LoVo (cell line): ENCODE measurements at regions not wholly inside any gene's neighbourhood (a gene's known extent, or its start where the extent isn't known, plus 50 kb on each side); places are given as distances from the start of the nearest gene placed in this dataset.
A peak's percentile ranks its signal among the peaks of the same experiment; 100 is the strongest.
"Not testable (repeated sequence)": the region's sequence is repeated elsewhere in the genome, so short reads cannot be mapped to it uniquely, and the experiment has no call there.

Source experiments
- DNase-seq: peaks from one replicate; pipeline ENCODE4 v3.0.0-alpha.2; 2016; ENCODE audit warnings: low spot score

DNA sequence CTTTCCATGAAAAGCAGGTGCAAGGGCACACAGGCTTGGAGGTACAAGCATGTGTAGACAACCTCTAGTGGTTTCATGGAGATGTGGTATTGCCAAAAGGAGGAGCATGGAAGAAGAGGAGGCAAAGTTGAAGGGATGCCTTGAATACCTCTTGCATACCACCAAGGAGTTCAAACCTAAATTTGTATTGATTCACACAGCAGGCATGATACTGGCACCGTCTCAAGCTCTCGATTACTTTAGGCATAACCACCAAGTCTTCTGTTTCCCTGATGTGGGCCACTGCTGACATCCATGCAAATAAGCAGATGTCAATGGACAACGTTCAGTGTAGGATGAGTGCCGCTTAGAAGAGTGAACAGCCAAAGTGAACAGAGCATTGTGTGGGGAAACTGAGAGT is 87.1 kb downstream of the SCN11A start:
- DNase-seq: no peak

- DNase-seq: no peak
These were observed 87.5 kb downstream of the SCN11A start for GRCh38 chr3:38964204-38964603.

DNA sequence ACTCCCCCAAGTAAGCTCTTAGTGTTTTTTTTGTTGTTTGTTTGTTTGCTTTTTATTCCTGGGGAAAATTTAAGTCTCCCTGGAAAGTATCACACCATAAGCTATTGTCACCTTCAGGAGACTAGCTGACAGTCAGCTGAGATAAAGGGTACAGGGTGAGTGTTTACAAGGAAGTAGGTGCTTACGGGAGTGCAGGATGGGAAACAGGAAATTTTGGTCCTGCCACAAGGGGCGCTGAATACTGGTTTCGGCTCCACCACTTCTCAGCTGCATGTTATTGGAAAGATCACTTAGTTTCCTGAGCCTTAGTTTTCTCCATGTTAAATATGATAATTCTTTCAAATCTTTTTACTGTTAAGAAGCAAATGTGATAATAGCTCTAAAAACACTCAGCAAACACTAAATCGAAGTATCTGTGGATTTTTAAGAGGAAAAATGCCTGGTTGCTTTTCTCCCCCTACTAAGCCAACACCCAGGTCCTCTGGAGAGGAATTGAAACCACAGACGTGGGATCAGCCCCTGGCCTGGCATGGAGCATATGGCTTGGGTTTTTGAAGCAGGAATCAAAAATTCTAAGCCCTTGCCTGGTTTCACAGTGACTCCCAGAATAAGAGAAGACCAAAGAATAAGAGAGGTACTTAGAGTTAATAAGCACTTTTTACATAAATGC is 90.7 kb downstream of the SCN11A start:
- peak; percentile 44 for DNase-seq

DNA sequence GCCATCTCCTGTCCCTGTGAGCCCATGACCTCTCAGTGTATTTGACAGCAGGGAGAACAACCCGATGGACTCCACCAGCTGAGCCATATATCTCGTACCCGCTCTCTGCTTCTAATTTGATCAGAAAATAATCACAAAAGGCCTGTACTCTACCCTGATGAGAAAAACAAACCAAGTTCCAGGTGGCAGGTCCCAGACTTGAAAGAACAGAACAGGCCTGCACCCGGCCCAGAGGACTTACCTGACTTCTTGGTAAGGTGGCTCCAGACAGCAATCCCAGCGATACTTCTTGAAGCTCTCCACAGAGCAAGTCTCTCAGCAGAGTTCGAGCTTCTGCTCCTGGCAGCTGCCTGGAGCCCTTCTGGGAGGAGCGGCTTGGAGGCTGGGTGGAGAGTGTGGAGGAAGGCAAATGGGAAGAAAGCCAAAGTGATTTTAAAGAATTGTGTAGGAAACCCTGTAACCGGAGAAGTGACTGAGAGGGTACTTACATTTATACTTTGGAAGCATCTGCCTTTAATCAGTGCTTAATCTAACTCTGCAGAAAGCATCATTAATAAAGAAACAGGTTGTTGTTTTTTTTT is 91.6 kb downstream of the SCN11A start:
- no peak for DNase-seq

GRCh38 chr3:38958026-38958720 is 93.6 kb downstream of the SCN11A start:
- no peak for DNase-seq

GRCh38 chr3:38957296-38957695 is 94.4 kb downstream of the SCN11A start:
- no peak for DNase-seq

DNA sequence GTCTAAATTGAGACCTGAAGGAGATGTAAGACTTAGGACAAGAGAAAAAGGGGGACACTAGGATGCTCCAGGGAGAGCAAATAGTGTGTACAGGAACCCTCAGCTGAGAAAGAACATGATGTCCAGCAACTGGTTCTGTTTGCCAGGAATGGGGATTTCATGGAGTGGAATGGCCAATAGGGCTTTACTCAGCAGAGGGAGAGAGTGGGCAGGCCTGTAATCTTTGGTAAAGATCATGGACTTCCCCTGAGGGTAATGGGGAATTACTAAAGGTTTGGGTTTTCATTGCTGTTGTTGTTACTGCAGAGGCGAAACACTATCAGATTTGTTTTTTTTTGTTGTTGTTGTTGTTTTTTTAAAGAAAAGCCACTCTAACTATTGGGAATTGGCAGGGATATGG is 99.0 kb downstream of the SCN11A start:
- DNase-seq: no peak

DNA sequence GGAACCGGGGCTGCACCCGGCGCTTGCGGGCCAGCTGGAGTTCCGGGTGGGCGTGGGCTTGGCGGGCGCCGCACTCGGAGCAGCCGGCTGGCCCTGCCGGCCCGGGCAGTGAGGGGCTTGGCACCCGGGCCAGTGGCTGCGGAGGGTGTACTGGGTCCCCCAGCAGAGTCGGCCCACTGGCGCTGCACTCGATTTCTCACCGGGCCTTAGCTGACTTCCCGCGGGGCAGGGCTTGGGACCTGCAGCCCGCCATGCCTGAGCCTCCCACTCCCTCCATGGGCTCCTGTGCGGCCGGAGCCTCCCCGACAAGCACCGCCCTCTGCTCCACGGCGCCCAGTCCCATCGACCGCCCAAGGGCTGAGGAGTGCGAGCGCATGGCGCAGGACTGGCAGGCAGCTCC is 100.6 kb downstream of the SCN11A start:
- DNase-seq: not testable (repeated sequence)

DNA sequence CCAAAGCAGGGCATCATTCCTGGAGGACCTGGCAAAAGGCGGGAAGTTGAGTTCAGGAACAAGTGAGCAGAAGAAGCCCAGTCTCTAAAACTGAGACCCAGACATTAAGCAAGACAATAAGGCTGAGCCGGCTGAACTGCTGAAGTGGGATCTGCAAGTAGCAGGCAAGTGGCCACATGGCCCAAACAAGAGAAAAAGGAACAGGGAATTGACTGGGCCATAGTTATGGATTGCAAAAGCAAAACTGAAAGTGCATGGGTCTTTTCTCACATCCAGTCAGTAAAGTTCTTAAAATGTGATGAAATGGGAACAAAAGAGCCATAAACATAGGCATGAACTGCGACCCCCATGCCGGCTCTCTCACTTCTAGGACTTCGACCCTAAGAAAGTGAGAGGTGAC is 101.2 kb downstream of the SCN11A start:
- DNase-seq: no peak

DNA sequence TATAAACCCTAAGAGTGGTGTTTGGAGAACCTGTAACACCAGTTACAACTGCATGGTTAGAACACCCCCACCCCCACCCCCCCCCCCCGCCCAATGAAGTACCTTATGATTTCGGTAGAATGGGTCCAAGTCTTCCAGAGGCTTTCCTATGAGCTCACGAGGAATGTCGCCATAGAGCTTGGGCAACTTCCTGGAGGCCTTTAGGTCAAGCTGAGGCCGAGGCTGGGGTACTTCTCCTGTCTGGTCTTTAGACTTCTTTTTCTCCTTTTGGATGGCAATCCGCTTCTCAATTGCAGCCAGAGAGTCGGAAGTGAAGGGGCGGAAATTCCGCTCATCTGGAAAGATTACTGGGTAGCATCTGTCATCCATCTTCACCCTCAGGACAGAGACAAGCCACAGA is 101.8 kb downstream of the SCN11A start:
- DNase-seq: no peak

GRCh38 chr3:38940394-38940793 is 111.3 kb downstream of the SCN11A start:
- no peak for DNase-seq

- DNase-seq: no peak
These were observed 109.3 kb upstream of the SCN10A start for GRCh38 chr3:38925351-38925750.

- no peak for DNase-seq
These were observed 100.7 kb upstream of the SCN10A start for GRCh38 chr3:38916706-38917105.

DNA sequence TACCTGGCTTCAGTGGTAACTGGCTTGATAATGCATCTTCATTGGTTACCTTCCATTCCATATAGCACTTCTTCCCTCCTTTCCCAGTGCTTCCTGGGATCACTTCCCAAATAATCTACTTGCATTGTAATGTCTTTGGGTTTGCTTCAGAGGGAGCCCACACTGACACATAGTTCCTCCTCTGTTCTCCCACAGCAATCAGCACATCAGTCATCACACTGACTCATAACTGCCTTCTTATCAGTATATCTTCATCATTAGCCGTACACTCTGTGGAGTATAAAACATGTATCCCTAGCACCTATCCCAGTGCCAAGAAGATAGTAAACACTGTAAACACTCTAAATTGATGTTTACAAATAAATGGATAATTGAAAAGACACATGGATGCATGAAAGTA is 91.4 kb upstream of the SCN10A start:
- DNase-seq: no peak

DNA sequence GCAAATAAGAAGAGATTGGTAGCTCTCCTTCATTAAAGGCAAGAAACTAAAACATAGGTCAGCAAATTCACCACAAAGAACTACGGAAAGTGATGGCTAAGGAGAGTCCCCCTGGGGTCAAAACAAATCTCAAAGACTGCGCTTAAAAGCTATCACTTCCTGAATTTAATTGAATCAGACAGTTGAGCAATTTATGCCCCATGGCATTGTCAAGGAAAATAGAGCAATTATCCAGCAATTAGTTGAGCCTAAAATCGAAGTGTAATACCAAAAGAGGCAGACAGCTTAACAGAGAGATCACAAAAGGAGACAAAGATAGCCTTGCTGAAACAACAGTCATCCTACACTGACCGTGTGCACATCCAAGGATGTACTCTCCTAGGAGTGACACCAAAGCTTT is 74.4 kb upstream of the SCN10A start:
- no peak for DNase-seq

DNA sequence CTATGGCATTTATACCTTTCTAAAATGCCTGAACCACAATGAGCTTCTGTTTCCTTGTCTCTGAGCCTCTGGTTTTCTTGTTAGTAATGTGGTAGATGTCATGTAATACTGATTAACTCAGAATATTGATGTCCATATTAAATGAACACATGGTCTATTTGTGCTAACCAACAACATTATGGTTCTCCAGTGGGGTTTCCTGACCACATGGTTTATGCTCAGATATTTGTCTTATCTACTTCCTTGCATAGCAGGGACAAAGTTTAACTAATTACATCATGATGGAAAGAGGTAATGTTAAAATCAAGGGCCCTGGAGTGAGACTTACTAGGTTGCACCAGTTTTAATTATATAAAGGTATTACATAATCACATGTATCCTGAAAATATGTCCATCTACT is 62.6 kb upstream of the SCN10A start:
- no peak for DNase-seq
